K562 (cell line): ENCODE measurements at regions not wholly inside any gene's neighbourhood (a gene's known extent, or its start where the extent isn't known, plus 50 kb on each side); places are given as distances from the start of the nearest gene placed in this dataset.

Source experiments
- ATAC-seq: fragments of 200-7000 bp; cut with Tn5 transposase; 3 replicates; pipeline ENCODE4 v1.9.1; 2020; ENCODE audit warnings: moderate library complexity
- BruUV-seq: library from RNA; stranded (reverse); fragments of 400-500 nt; replicated peaks from 2 replicates; lab custom pipeline; 2021; lab: Mats Ljungman, UMichigan
- CTCF ChIA-PET: fragments of 300-600 bp; formaldehyde crosslinking; extraction: SDS; loops from one replicate; lab custom pipeline; 2021; ENCODE audit warnings: low intra/inter-chr PET ratio; lab: Yijun Ruan, JAX
- POLR2A ChIA-PET: fragments of 300-600, 350-650 bp; sonication (Branson Sonifier 250); formaldehyde crosslinking; extraction: SDS; loops from one replicate; lab custom pipeline; 2021; ENCODE audit warnings: antibody characterized with exemption, inconsistent platforms; lab: Yijun Ruan, JAX
- DNase-seq, 4 experiments: peaks; one replicate each; pipeline versions ENCODE4 v3.0.0 to v3.0.0-alpha.2; 2011 to 2018; ENCODE audit warnings: low spot score in 3 of 4, mixed read lengths in 3 of 4; ENCODE audit errors: extremely low read depth in 1 of 4
- FAIRE-seq: peaks from 2 replicates; lab custom pipeline; 2011; peaks lifted over from hg19 to GRCh38; lab: Jason Lieb, UNC
- H2AFZ ChIP-seq: 2 replicates; pipeline ENCODE4 v1.6.0; 2011; ENCODE audit warnings: low read depth, low read length, control low read depth, inconsistent platforms
- H3K27ac ChIP-seq: fragments of 200-600 bp; 3 replicates; pipeline ENCODE4 v1.8.0; 2011; ENCODE audit warnings: low read depth, mild to moderate bottlenecking, control low read depth, inconsistent platforms, low read length, moderate library complexity, mixed read lengths; ENCODE audit errors: extremely low read depth
- H3K27me3 ChIP-seq, 2 experiments: fragments of 300-600 bp in 1 of 2; 2 replicates in 1 of 2; 3 replicates in 1 of 2; pipeline versions ENCODE4 v1.6.0 to v1.8.0; 2011; ENCODE audit warnings: inconsistent platforms in 2 of 2, low read length in 2 of 2, mild to moderate bottlenecking in 1 of 2, mixed read lengths in 1 of 2, moderate library complexity in 1 of 2; ENCODE audit not compliant: control insufficient read depth in 2 of 2, insufficient read depth in 2 of 2
- H3K36me3 ChIP-seq: fragments of 300-600 bp; 3 replicates; pipeline ENCODE4 v1.8.0; 2011; ENCODE audit warnings: mild to moderate bottlenecking, low read length, inconsistent platforms; ENCODE audit not compliant: control insufficient read depth, insufficient read depth
- H3K4me1 ChIP-seq, 2 experiments: fragments of 200-600 bp in 1 of 2; replicated peaks in 1 of 2; 2 replicates in 1 of 2; 3 replicates in 1 of 2; pipeline versions ENCODE4 v1.5.1 to v1.8.0; 2011; ENCODE audit warnings: inconsistent platforms in 2 of 2, low read length in 2 of 2, mild to moderate bottlenecking in 1 of 2, mixed read lengths in 1 of 2, moderate library complexity in 1 of 2; ENCODE audit not compliant: control insufficient read depth in 2 of 2, insufficient read depth in 2 of 2
- H3K4me2 ChIP-seq: 2 replicates; pipeline ENCODE4 v1.6.1; 2011; ENCODE audit warnings: low read length, control low read depth, inconsistent platforms, mixed read lengths; ENCODE audit not compliant: insufficient read depth
- H3K4me3 ChIP-seq: fragments of 200-600 bp; sonication (generic), shearing (Covaris generic); 2 replicates; pipeline ENCODE4 v1.5.1; 2016; ENCODE audit warnings: control low read depth, inconsistent platforms
- H3K79me2 ChIP-seq: fragments of 200-600 bp; 3 replicates; pipeline ENCODE4 v1.8.0; 2011; ENCODE audit warnings: low read length, inconsistent platforms; ENCODE audit not compliant: control insufficient read depth, insufficient read depth
- H3K9ac ChIP-seq, 2 experiments: 2 replicates each; pipeline versions ENCODE4 v1.6.0 to v1.6.1; 2011; ENCODE audit warnings: low read depth in 2 of 2, low read length in 2 of 2, control low read depth in 1 of 2, inconsistent platforms in 1 of 2, mild to moderate bottlenecking in 1 of 2, mixed read lengths in 1 of 2; ENCODE audit not compliant: insufficient read depth in 1 of 2
- H3K9me1 ChIP-seq: one replicate; pipeline ENCODE4 v1.6.0; 2011; ENCODE audit warnings: inconsistent platforms, mild to moderate bottlenecking, low read length, moderate library complexity; ENCODE audit not compliant: control insufficient read depth, insufficient read depth
- H3K9me3 ChIP-seq: replicated peaks from 2 replicates; pipeline ENCODE4 v1.5.1; 2011; ENCODE audit warnings: low read depth, low read length, inconsistent platforms; ENCODE audit not compliant: control insufficient read depth, insufficient read depth
- H4K20me1 ChIP-seq: replicated peaks from 2 replicates; pipeline ENCODE4 v1.6.1; 2011; ENCODE audit warnings: low read length, inconsistent platforms, mixed read lengths; ENCODE audit not compliant: control insufficient read depth, insufficient read depth
- ARID2 ChIP-seq: fragments of 450-650 bp; IDR thresholded peaks from 2 replicates; pipeline ENCODE4 v1.6.1; 2017; ENCODE audit warnings: antibody characterized with exemption, mild to moderate bottlenecking
- KAT7 ChIP-seq: sonication (generic); formaldehyde crosslinking; IDR thresholded peaks from 2 replicates; pipeline ENCODE4 v1.8.0; 2022; ENCODE audit warnings: missing genetic modification reagents, mild to moderate bottlenecking, borderline replicate concordance
- LEF1 ChIP-seq: fragments of 450-650 bp; IDR thresholded peaks from 2 replicates; pipeline ENCODE4 v1.6.1; 2016; ENCODE audit warnings: mild to moderate bottlenecking
- MTF1 ChIP-seq: fragments of 250-450 bp; sonication (Bioruptor Pico); IDR thresholded peaks from 2 replicates; pipeline ENCODE4 v1.9.0; 2021; ENCODE audit warnings: moderate library complexity, mild to moderate bottlenecking, inconsistent platforms, borderline replicate concordance
- NFE2L1 ChIP-seq: fragments of 450-650 bp; IDR thresholded peaks from 2 replicates; pipeline ENCODE4 v1.6.1; 2016; ENCODE audit warnings: missing genetic modification characterization, low read depth, mild to moderate bottlenecking, missing compliant biosample characterization, moderate library complexity, borderline replicate concordance
- NR2F6 ChIP-seq: fragments of 450-650 bp; formaldehyde crosslinking; IDR thresholded peaks from 2 replicates; pipeline ENCODE4 v1.4.0; 2020; ENCODE audit warnings: mild to moderate bottlenecking
- NRF1 ChIP-seq, 2 experiments: fragments of 450-650 bp; IDR thresholded peaks in 1 of 2; conservative IDR thresholded peaks in 1 of 2; 2 replicates each; pipeline ENCODE4 v1.6.1; 2014; ENCODE audit warnings: mild to moderate bottlenecking in 2 of 2
- RBFOX2 ChIP-seq: fragments of 200-400 bp; formaldehyde crosslinking; IDR thresholded peaks from 2 replicates; pipeline ENCODE4 v1.6.1; 2017; ENCODE audit warnings: low read depth, mild to moderate bottlenecking, low read length, moderate library complexity
- RBM14 ChIP-seq: fragments of 200-400 bp; formaldehyde crosslinking; IDR thresholded peaks from 2 replicates; pipeline ENCODE4 v1.6.1; 2018; ENCODE audit warnings: low read depth, mild to moderate bottlenecking, low read length, moderate library complexity, borderline replicate concordance; ENCODE audit not compliant: insufficient read depth
- SMARCA4 ChIP-seq: fragments of 450-650 bp; IDR thresholded peaks from 2 replicates; pipeline ENCODE4 v1.6.1; 2016
- SNIP1 ChIP-seq: fragments of 450-650 bp; IDR thresholded peaks from 2 replicates; pipeline ENCODE4 v1.7.1; 2017; ENCODE audit warnings: low read depth, mild to moderate bottlenecking
- SP2 ChIP-seq: IDR thresholded peaks from 2 replicates; pipeline ENCODE4 v1.6.1; 2011; ENCODE audit warnings: mild to moderate bottlenecking, low read depth, low read length, moderate library complexity; ENCODE audit not compliant: poor library complexity, severe bottlenecking; ENCODE audit errors: extremely low read depth
- SPI1 ChIP-seq: IDR thresholded peaks from 2 replicates; pipeline ENCODE4 v1.6.1; 2011; ENCODE audit warnings: low read depth, low read length, control low read depth, borderline replicate concordance
- U2AF1 ChIP-seq: fragments of 200-400 bp; formaldehyde crosslinking; optimal IDR thresholded peaks from 2 replicates; pipeline ENCODE3; 2017; ENCODE audit warnings: mild to moderate bottlenecking, low read depth, low read length, moderate library complexity
- USF2 ChIP-seq: sonication (generic); formaldehyde crosslinking; IDR thresholded peaks from 2 replicates; pipeline ENCODE4 v1.5.0; 2020; ENCODE audit warnings: missing genetic modification reagents
- WGBS: fragments of 100-300 bp; shearing (Covaris generic); methylation state at CpG from one replicate; pipeline ENCODE4 v1.1.6; 2016; ENCODE audit warnings: low coverage, mixed read lengths; ENCODE audit not compliant: insufficient coverage; ENCODE audit errors: missing lambda C conversion rate; 5-methylcytosine and 5-hydroxymethylcytosine counted together
- in situ Hi-C: fragments of 300-500 bp; cut with MboI; formaldehyde crosslinking; loops from 4 replicates; pipeline ENCODE4 v1.15.0; 2018; ENCODE audit warnings: inconsistent platforms, mixed read lengths
- intact Hi-C: fragments of 100-400 bp; cut with micrococcal nuclease; formaldehyde crosslinking; loops from 2 replicates; pipeline ENCODE4 v1.14.2; 2022

GRCh38 chr3:23653647-23654525 lies 151.9 kb upstream of the UBE2E1 start:
- WGBS: 2% methylated on average over 9 of the region's 9 CpGs
- no peak overlapping the region for H3K4me2 ChIP-seq
- ChIA-PET POLR2A (no interaction called here), CTCF (no interaction called here)
- DNase-seq (no peak), FAIRE-seq (peak; percentile 61), ATAC-seq (no peak)
- no peak overlapping the region for H3K9ac ChIP-seq
- H3K36me3 ChIP-seq: no peaks in the 10 kb centered on the region
- in situ Hi-C loops: no loop called here
- H3K79me2 ChIP-seq: no peaks in the 10 kb centered on the region
- no peak overlapping the region for H3K4me3 ChIP-seq
- no peaks in the 10 kb centered on the region for H3K9me1 ChIP-seq
- no peak overlapping the region for H2AFZ ChIP-seq
- intact Hi-C loops: no loop called here
- H3K27ac ChIP-seq: no peak overlapping the region
- peaks cover 0 to under 1% of the 10 kb centered on the region in 2 experiments; a peak in 1 of 5 replicates for H3K27me3 ChIP-seq
- TF ChIP-seq SP2 (no peak), ARID2 (no peak), NR2F6 (CRISPR knock-in tag) (no peak), RBM14 (no peak), U2AF1 (no peak), NFE2L1 (no peak), USF2 (CRISPR knock-in tag) (no peak), MTF1 (CRISPR knock-in tag) (no peak), SNIP1 (no peak), RBFOX2 (no peak), SPI1 (no peak), SMARCA4 (no peak), KAT7 (no peak), NRF1 (conservative IDR thresholded peaks at IDR 0.05 in 1 of 2, IDR thresholded peaks at IDR 0.05 in 1 of 2) (no peak), LEF1 (no peak)
- no TSS peak for BruUV-seq
- no peaks in the 10 kb centered on the region for H4K20me1 ChIP-seq
- no peaks in the 10 kb centered on the region for H3K9me3 ChIP-seq
- H3K4me1 ChIP-seq: no peaks in the 10 kb centered on the region
